Fibroblast of the aortic adventitia (primary cell): ENCODE measurements at regions not wholly inside any gene's neighbourhood (a gene's known extent, or its start where the extent isn't known, plus 50 kb on each side); places are given as distances from the start of the nearest gene placed in this dataset.

ENCODE experiments used
- DNase-seq: peaks from one replicate; pipeline ENCODE4 v3.0.0-alpha.2; 2010; ENCODE audit warnings: low read depth
- H3K4me3 ChIP-seq: 2 replicates; pipeline ENCODE4 v1.5.1; 2011; ENCODE audit warnings: low read depth, mild to moderate bottlenecking, control low read depth, low read length, moderate library complexity
- TF ChIP-seq, protein P1 (sequence below): IDR thresholded peaks from 2 replicates; pipeline ENCODE4 v1.5.1; 2011; ENCODE audit warnings: mild to moderate bottlenecking, low read length, control low read depth, inconsistent platforms; ENCODE audit not compliant: insufficient read depth

DNA sequence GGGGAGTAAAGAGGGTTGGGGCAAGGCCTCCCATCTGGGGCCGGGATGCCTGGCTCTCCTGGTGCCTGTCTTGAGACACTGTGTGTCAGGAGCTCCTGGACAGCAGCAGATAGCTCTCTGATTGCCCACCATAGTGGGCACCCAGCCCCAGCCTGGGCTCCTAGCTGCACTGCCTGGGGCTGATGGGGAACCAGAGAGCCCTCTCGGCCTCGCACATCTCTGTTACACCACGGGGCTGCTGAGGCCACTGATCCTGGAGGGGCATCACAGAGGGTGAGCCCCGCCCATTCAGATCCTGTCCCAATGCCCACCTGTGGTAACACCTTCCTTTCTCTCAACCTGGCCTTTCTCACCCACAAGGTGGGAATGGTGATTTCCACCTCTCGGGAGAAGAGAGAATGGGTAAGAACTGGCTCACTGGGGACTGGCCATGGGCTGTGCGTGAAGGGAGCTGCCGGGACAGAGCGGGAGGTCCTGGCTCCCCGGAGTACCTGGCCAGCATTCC lies 135.9 kb downstream of the URI1 start:
- no peak overlapping the region for H3K4me3 ChIP-seq
- TF ChIP-seq, protein P1, sequence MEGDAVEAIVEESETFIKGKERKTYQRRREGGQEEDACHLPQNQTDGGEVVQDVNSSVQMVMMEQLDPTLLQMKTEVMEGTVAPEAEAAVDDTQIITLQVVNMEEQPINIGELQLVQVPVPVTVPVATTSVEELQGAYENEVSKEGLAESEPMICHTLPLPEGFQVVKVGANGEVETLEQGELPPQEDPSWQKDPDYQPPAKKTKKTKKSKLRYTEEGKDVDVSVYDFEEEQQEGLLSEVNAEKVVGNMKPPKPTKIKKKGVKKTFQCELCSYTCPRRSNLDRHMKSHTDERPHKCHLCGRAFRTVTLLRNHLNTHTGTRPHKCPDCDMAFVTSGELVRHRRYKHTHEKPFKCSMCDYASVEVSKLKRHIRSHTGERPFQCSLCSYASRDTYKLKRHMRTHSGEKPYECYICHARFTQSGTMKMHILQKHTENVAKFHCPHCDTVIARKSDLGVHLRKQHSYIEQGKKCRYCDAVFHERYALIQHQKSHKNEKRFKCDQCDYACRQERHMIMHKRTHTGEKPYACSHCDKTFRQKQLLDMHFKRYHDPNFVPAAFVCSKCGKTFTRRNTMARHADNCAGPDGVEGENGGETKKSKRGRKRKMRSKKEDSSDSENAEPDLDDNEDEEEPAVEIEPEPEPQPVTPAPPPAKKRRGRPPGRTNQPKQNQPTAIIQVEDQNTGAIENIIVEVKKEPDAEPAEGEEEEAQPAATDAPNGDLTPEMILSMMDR, result no peak
- no peak for DNase-seq

GRCh38 chr19:30078381-30078910 lies 136.4 kb downstream of the URI1 start:
- no peak overlapping the region for H3K4me3 ChIP-seq
- TF ChIP-seq, protein P1, result no peak
- no peak for DNase-seq

GRCh38 chr19:30079200-30079599 lies 137.2 kb downstream of the URI1 start:
- H3K4me3 ChIP-seq, result no peak overlapping the region
- no peak for DNase-seq
- TF ChIP-seq, protein P1, result no peak

- H3K4me3 ChIP-seq, result no peak overlapping the region
- TF ChIP-seq, protein P1, result no peak
- no peak for DNase-seq
Observed at GRCh38 chr19:30082168-30082567, 140.1 kb downstream of the URI1 start.

- no peak overlapping the region for H3K4me3 ChIP-seq
- TF ChIP-seq, protein P1, result no peak
- DNase-seq, result no peak
Observed at GRCh38 chr19:30082611-30083010, 140.6 kb downstream of the URI1 start.

DNA sequence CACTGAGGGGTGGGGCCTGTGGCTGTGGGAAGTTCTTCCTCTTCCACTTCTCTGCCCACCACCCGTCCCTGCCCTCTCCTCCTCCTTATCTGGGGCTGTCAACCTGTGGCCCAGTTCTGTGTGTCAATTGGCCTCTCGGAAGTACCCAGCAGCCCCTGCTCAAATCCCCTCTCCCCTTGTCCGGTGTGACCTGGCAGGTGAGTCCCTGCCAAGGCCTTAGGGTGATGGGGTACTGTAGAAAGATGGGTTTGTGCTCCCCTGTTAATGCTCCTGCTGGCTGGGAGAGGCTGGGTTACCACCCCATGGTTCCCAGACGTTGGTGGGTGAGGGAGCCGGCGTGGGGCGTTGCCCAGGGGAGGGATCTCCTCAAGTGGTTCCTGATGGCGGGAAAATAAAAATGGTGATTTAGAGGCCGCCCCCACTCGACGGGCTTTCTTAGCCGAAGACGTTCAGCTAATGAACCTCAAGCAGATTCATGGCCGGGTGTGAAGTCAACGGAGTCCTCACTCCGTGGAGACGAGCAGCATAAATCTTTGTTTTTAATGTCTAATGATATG lies 141.2 kb downstream of the URI1 start:
- no peak for DNase-seq
- TF ChIP-seq, protein P1, result no peak
- H3K4me3 ChIP-seq, result no peak overlapping the region

- H3K4me3 ChIP-seq, result no peak overlapping the region
- TF ChIP-seq, protein P1, result no peak
- no peak for DNase-seq
Observed at GRCh38 chr19:30083701-30084156, 141.7 kb downstream of the URI1 start.
